ENCODE measurements at regions not wholly inside any gene's neighbourhood (a gene's known extent, or its start where the extent isn't known, plus 50 kb on each side); places are given as distances from the start of the nearest gene placed in this dataset.
"Not testable (repeated sequence)": the region's sequence is repeated elsewhere in the genome, so short reads cannot be mapped to it uniquely, and the experiment has no call there.

- DNase-seq = no peak
Observed at GRCh38 chr6:170006900-170007467, 255.6 kb downstream of the ERMARD start.

GRCh38 chr6:170006071-170006899, 254.9 kb downstream of the ERMARD start:
- DNase-seq = no peak

- no peak for DNase-seq
Observed at GRCh38 chr6:170005665-170006064, 254.2 kb downstream of the ERMARD start.

GRCh38 chr6:170004585-170005210, 253.3 kb downstream of the ERMARD start:
- DNase-seq = no peak

DNA sequence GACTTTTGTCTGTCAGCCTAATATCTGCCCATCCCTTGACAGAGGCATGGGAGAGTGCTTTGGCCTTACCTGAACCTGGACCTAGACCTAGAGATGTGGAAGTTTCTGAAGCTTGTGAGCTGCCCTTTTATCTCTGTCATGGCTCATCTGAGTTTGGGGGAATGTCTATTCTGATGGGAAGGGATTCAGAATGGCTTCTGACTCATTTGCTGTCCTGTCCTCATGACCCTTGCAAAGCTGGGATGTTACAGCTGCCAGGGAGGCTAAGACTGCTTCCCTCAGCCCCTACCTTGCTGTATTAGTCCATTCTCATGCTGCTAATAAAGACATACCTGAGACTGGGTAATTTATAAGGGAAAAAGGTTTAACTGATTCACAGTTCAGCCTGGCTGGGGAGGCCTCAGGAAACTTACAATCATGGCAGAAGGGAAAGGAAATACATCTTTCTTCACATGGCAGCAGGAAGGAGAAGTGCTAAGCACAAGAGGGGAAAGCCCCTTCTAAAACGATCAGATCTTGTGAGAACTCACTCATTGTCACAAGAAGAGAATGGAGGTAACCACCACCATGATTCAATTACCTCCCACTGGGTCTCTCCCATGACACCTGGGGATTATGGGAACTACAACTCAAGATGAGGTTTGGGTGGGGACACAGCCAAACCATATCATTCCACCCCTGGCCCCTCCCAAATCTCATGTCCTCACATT, 252.2 kb downstream of the ERMARD start:
- no peak for DNase-seq

DNA sequence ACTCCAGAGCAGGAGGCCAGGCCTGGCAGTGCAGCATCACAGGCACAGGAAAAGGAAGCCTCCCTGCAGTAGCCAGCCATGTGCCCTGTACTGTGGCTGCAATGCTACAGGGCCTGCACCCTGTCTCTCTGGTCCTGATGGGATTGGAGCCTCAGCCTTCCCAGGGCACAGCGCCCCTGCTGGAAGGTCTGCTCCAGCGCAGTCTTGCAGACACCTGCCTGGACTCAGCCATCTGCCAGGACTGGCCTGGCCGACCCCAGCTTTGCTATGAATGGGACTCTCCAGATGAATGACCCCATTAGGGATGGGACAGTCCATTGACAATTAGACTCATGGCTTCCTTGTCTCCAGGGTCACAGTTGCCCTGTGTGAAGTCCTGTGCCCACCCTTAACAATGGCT, 251.6 kb downstream of the ERMARD start:
- no peak for DNase-seq

GRCh38 chr6:170001782-170002181, 250.4 kb downstream of the ERMARD start:
- DNase-seq = not testable (repeated sequence)

- no peak for DNase-seq
Observed at GRCh38 chr6:170000071-170000843, 248.8 kb downstream of the ERMARD start.

DNA sequence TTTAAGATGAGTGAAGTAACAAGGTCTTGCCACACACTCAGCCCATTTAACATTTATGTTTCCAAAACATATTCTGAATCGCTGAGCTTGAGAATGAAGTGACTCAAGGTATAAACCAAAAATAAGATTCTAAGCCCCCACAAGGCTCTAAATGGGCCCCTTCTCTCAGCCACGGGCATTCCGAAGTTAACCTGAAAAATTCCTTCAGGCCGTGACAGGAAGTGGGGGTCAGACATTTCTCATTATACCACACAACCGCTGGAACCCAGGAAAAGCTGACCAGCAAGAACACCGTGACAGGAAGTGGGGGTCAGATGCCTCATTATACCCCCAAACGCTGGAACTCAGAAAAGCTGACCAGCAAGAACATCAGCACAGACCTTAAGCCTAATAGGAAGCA, 247.9 kb downstream of the ERMARD start:
- no peak for DNase-seq

DNA sequence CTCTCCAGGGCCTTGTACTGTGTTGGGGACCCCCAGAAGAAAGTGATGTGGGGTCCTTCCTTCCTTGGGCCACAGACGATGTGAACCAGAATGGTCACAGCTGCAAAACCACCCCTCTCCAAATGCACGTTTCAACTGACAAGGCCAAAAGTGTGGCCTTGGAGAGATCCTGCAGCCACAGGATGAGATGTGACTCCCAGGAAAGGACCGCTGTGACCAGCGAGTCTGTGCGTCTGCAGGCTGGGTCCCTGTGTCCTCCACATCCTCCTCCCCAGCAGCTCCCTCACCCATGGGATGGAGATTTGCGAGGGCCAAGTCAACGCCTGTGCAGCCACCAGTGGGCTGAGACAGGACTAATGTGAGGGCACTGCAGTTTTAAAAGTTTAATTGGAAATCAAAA, 247.0 kb downstream of the ERMARD start:
- DNase-seq = no peak

- no peak for DNase-seq
Observed at GRCh38 chr6:169997930-169998218, 246.5 kb downstream of the ERMARD start.

GRCh38 chr6:169997187-169997929, 245.9 kb downstream of the ERMARD start:
- DNase-seq = no peak

DNA sequence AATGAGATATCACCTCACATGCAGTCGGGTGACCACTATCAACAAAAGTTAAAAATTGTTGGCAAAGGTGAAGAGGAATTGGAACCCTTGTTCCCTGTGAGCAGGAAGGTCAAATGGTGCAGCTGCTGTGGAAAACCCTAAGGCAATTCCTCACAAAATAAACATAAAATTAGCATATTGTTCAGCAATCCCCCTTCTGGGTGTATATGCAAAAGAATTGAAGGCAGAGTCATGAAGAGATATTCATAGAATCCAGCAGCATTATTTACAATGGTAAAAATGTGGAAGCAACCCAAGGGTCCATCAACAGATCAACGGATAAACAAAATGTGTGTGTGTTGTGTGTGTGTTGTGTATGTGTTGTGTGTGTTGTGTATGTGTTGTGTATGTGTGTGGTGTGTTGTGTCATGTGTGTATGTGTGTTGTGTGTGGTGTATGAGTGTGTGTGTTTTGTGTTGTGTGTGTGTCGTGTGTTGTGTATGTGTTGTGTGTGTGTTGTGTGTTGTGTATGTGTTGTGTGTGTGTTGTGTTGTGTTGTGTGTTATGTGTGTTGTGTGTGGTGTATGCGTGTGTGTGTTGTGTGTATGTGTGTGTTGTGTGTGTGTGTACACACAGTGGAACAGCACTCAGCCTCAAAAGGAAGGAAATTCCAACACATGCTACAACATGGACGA, 245.1 kb downstream of the ERMARD start:
- no peak for DNase-seq

- no peak for DNase-seq
Observed at GRCh38 chr6:169994739-169995138, 243.3 kb downstream of the ERMARD start.

GRCh38 chr6:169993861-169994481, 242.5 kb downstream of the ERMARD start:
- no peak for DNase-seq

DNA sequence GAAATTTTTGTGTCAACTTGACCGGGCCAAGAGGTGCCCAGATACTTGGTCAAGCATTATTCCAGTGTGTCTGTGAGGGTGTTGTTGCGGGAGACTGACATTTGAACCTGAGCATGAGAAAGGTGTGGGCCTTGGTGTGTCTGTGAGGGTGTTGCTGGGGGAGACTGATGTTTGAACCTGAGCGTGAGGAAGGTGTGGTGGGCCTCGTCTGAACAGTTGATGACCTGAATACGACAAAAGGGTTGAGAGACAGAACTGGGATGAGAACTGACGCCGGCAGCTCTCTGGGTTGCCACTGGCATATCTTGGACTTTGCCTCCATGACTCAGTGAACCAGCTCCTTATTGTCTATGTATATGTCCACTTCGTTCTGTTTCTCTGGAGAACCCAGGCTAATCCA, 240.5 kb downstream of the ERMARD start:
- no peak for DNase-seq

DNA sequence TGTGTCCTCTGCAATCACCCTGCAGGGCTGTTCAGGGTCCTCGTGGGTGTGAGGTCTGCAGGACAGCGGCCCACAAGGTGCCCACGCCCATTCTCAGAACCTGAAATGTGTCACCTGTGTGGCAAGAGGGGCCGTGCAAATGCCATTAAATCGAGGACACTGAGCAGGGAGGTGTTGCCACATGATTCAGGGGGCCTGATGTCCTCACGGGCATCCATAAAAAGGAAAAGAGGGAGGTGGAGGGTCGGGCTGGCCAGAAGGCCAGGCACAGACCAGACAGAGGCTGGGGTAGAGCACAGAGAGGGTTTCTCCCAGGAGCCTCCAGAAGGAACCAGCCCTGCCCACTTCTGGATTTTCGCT, 239.6 kb downstream of the ERMARD start:
- no peak for DNase-seq

- peak; percentile 34 for DNase-seq
Observed at GRCh38 chr6:169990095-169991030, 238.9 kb downstream of the ERMARD start.

- DNase-seq = no peak
Observed at GRCh38 chr6:169989594-169989993, 238.2 kb downstream of the ERMARD start.

Measured in CD4-positive, alpha-beta T cell treated with Interleukin-17A for 1 hour (primary cell).